Activated naive CD4-positive, alpha-beta T cell treated with anti-CD3 and anti-CD28 coated beads, Interleukin-2, amount 10 ng/mL, durations not matched to agents 7 days and 5 days (primary cell): ENCODE measurements at regions not wholly inside any gene's neighbourhood (a gene's known extent, or its start where the extent isn't known, plus 50 kb on each side); places are given as distances from the start of the nearest gene placed in this dataset.
"Not testable (repeated sequence)": the region's sequence is repeated elsewhere in the genome, so short reads cannot be mapped to it uniquely, and the experiment has no call there.

Experiments used
- CTCF ChIA-PET: fragments of 350-600 bp; sonication (Branson Sonifier 250); formaldehyde crosslinking; loops from one replicate; lab custom pipeline; 2021; ENCODE audit warnings: antibody characterized with exemption; lab: Charles Lee
- DNase-seq: peaks from one replicate; pipeline ENCODE4 v3.0.0-alpha.2; 2020
- H3K27ac Mint-ChIP-seq: one replicate; pipeline ENCODE4 v1.8.0; 2021; ENCODE audit warnings: mild to moderate bottlenecking, moderate library complexity, mixed read lengths
- H3K27me3 Mint-ChIP-seq: one replicate; pipeline ENCODE4 v1.8.0; 2021; ENCODE audit warnings: mild to moderate bottlenecking, mixed read lengths
- H3K36me3 Mint-ChIP-seq: one replicate; pipeline ENCODE4 v1.8.0; 2021; ENCODE audit warnings: mixed read lengths
- H3K4me1 Mint-ChIP-seq: one replicate; pipeline ENCODE4 v1.8.0; 2021; ENCODE audit warnings: mixed read lengths
- H3K4me3 Mint-ChIP-seq: one replicate; pipeline ENCODE4 v1.8.0; 2021; ENCODE audit warnings: mild to moderate bottlenecking, moderate library complexity, mixed read lengths
- H3K9me3 Mint-ChIP-seq: one replicate; pipeline ENCODE4 v1.8.0; 2021; ENCODE audit warnings: mixed read lengths

DNA sequence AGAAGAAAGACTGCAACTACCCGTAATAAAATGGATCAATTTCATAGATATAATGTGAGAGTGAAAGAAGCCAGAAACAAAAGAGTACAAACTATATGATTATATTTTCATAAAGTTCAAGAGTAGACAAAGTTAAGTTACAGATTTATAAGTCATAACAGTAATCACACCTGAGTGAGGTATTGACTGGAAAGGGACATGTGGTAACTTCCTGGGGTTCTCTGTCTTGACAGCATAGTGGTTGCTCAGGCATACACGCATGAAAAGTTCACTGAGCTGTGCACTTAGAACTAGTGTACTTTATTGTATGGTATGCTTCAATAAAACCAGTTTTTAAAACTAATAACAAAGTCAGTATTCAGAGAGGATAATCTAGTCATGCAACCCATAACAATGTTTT, 653.6 kb downstream of the EPM2A start:
- Mint-ChIP-seq H3K36me3 (no peaks in the 10 kb centered on the region), H3K4me3 (no peak overlapping the region), H3K4me1 (no peaks in the 10 kb centered on the region), H3K27ac (no peak overlapping the region), H3K9me3 (no peaks in the 10 kb centered on the region), H3K27me3 (no peaks in the 10 kb centered on the region)
- DNase-seq, result no peak
- CTCF ChIA-PET, result no interaction called here

DNA sequence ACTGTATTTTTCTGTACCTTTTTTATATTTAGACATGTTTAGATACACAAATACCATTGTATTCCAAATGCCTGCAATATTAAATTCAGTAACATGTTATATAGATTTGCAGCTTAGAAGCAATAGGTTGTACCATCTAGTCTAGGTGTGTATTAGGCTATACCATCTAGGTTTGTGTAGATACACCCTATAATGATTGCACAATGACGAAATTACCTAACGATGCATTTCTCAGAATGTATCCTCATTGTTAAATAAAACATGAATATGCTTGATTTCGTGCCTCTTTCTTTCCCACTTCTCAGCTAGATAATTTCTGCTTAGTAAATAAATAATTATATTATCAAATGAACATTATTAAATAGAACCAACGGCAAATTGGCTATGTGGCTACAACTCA, 653.0 kb downstream of the EPM2A start:
- CTCF ChIA-PET, result no interaction called here
- no peak overlapping the region for H3K4me3 Mint-ChIP-seq

DNA sequence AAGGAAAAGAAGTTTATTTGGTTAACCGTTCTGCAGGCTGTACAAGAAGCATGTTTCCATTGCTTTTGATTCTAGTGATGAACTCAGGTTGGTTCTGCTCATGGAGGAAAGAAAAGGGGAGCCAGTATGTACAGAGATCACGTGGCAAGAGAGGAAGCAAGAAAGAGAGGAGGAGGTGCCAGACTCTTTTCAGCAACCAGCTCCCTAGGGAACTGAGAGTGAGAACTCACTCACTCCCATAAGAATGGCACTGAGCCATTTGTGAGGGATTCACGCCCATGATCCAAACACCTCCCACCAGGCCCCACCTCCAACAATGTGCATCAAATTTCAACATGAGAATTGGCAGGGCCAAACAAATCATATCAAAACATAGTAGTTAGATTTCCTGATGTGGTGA, 649.1 kb downstream of the EPM2A start:
- no peak overlapping the region for H3K27ac Mint-ChIP-seq
- no peaks in the 10 kb centered on the region for H3K4me1 Mint-ChIP-seq
- no peak for DNase-seq
- CTCF ChIA-PET, result no interaction called here
- no peaks in the 10 kb centered on the region for H3K36me3 Mint-ChIP-seq
- no peak overlapping the region for H3K4me3 Mint-ChIP-seq
- H3K9me3 Mint-ChIP-seq, result no peaks in the 10 kb centered on the region
- no peaks in the 10 kb centered on the region for H3K27me3 Mint-ChIP-seq

More for the DNA sequence above, 653.0 kb downstream of the EPM2A start:
- Mint-ChIP-seq H3K27ac (no peak overlapping the region), H3K4me1 (no peaks in the 10 kb centered on the region), H3K27me3 (no peaks in the 10 kb centered on the region), H3K9me3 (no peaks in the 10 kb centered on the region), H3K36me3 (no peaks in the 10 kb centered on the region)
- no peak for DNase-seq

DNA sequence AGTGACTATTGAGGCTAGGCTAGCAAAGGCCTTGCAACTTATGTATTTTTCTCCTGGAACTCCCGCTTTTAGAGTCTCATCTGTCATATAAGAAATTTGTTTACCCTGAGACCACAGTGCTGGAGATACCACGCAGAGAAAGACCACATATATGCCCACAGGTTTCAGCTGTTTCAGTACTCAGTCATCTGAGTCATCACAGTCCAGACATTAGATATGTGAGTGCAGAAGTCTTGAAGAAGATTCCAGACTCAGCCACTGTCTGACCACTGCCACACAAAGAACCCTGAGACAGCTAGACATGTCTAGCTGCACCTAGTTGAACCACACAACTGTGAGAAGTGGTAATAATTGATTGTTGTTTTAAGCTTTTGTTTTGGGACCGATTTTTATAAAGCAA, 648.3 kb downstream of the EPM2A start:
- CTCF ChIA-PET, result no interaction called here
- H3K27me3 Mint-ChIP-seq, result no peaks in the 10 kb centered on the region
- H3K4me1 Mint-ChIP-seq, result no peaks in the 10 kb centered on the region
- H3K27ac Mint-ChIP-seq, result no peak overlapping the region
- DNase-seq, result no peak
- H3K9me3 Mint-ChIP-seq, result no peaks in the 10 kb centered on the region
- no peaks in the 10 kb centered on the region for H3K36me3 Mint-ChIP-seq
- no peak overlapping the region for H3K4me3 Mint-ChIP-seq

DNA sequence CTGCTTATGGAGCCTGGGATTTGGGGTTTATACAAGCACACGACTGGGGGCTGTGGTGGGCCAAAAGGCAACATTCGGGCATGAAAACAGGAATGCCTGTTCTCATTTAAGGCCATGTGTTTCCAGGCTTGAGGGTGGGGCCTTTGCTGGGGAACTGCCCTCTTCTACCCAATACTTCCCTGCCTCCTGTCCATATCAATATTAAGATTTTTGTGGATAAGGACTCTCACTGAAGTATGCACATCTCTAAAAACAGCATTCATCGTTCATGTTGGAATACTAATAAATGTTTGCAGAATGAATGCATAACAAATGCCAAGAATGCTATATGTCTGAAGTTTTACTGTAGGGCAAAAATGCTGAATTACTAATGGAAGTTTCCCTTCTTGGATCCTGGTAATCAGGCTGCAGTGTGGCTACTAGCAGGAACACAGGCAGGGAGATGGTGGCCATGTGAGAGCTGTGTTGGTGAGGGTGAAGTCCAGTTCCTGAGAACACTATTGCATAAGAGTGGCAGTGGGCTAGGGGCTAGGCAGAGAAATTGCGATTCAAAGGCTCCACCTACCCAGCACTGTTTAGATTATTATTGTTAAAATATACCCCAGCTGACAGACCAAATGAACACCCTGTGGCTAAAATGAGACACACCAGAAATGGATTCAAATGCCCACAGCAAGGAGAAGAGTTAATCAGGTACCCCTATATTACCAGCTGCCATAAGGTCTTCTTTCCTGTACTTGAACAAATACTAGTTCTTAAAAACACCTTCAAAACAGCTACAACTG, 644.3 kb downstream of the EPM2A start:
- Mint-ChIP-seq H3K4me3 (no peak overlapping the region), H3K9me3 (no peaks in the 10 kb centered on the region), H3K27me3 (no peaks in the 10 kb centered on the region), H3K27ac (no peak overlapping the region), H3K4me1 (no peaks in the 10 kb centered on the region), H3K36me3 (no peaks in the 10 kb centered on the region)
- DNase-seq, result no peak
- CTCF ChIA-PET, result no interaction called here

DNA sequence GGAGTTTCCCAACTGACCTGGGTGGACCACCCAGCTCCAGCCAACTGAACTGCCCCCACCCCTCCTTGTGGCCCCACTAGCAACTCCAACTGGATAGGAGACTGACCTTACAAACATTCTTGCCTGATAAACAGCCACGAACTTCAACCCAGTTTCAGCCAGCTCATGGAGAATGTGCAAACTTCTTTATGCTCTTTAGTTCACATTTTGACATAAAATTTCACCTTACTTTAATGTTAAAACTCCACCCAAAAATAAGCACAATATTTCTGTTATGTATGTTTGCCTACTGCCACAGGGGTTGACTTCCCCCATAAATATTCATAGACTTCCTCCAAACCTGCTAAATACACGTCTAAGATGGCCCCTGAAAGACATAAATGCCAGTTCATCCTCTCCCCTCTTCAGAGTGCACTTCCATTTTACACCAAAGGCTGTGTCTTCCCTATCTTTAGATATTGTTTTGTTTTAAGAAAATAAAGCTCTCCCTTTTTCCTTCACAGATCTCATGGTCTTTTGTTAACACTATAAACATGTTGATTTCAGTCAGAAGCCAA, 643.7 kb downstream of the EPM2A start:
- Mint-ChIP-seq H3K36me3 (no peaks in the 10 kb centered on the region), H3K4me3 (no peak overlapping the region), H3K9me3 (no peaks in the 10 kb centered on the region), H3K27ac (no peak overlapping the region), H3K27me3 (no peaks in the 10 kb centered on the region), H3K4me1 (no peaks in the 10 kb centered on the region)
- DNase-seq, result no peak
- CTCF ChIA-PET, result no interaction called here

DNA sequence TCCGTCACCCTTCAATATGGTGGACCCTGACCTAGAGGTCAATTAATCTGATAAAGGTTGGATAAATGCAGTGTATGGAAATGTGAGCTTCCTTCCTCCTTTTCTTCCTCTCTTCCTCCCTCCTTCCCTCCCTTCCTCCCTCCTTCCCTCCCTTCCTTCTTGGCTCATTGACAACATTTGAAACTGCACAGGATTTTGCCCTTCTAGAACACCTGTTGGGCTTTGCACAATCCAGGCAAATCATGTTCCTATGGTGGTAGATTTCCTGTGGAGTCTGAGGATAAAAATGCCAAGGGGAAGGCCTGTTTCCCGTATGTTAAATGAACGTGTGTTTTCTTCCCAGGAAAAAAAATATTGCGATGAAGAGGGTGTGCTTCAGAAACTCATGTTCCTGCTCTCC, 642.8 kb downstream of the EPM2A start:
- H3K36me3 Mint-ChIP-seq, result no peaks in the 10 kb centered on the region
- no peak overlapping the region for H3K4me3 Mint-ChIP-seq
- CTCF ChIA-PET, result no interaction called here

DNA sequence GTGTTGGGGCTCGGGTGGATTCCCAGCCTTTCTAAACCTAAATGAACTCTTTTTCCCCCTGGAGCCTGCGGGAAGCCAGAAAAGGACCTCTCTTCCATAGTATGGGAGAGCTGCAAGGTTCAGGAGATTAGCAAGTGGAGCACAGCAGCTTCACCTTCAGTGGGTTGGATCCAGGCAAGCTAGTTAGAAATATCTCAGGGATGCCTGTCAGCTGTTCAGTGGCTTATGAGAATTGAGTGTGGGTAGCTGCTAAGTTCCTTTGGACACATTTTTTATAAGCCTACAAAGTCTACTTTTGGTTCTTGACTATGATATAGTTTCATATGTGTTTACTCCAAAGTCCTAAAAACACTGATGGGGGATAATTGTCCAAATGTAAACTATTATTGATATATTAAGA, 642.1 kb downstream of the EPM2A start:
- no peak overlapping the region for H3K4me3 Mint-ChIP-seq
- peaks cover 3% of the 10 kb centered on the region for H3K9me3 Mint-ChIP-seq
- H3K27ac Mint-ChIP-seq, result no peak overlapping the region
- H3K27me3 Mint-ChIP-seq, result no peaks in the 10 kb centered on the region
- CTCF ChIA-PET, result interaction anchor here (0.6 kb wide), 1 partner anchor 19 kb away, joined by 3 read pairs; no protein-coding TSS in a partner anchor
- DNase-seq, result no peak
- H3K4me1 Mint-ChIP-seq, result no peaks in the 10 kb centered on the region
- H3K36me3 Mint-ChIP-seq, result no peaks in the 10 kb centered on the region

More for the DNA sequence above, 642.8 kb downstream of the EPM2A start:
- Mint-ChIP-seq H3K9me3 (no peaks in the 10 kb centered on the region), H3K27ac (no peak overlapping the region), H3K27me3 (no peaks in the 10 kb centered on the region), H3K4me1 (no peaks in the 10 kb centered on the region)
- no peak for DNase-seq

DNA sequence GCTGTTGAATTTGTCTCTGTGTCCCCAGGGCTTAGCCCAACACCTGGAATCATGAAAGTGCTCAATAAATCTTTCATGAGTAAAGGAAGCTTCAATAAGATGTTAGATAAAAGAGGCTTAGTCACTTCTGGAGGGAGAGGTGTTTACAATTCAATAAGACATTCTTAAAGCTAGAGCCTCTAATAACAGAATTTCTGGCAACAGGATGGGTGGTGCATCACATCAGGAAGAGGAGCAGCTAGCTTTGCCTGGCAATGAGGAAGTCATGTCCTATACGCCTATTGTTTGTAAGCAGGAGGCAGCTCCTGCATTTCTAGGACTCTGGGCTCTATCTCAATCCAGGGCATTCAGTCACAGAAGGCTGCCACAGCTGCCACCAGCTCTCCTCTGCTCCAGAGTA, 638.5 kb downstream of the EPM2A start:
- H3K4me3 Mint-ChIP-seq, result no peak overlapping the region
- no peak overlapping the region for H3K27ac Mint-ChIP-seq
- H3K4me1 Mint-ChIP-seq, result no peaks in the 10 kb centered on the region
- no peaks in the 10 kb centered on the region for H3K27me3 Mint-ChIP-seq
- CTCF ChIA-PET, result no interaction called here
- H3K9me3 Mint-ChIP-seq, result peaks cover 3% of the 10 kb centered on the region
- H3K36me3 Mint-ChIP-seq, result no peaks in the 10 kb centered on the region
- DNase-seq, result no peak

DNA sequence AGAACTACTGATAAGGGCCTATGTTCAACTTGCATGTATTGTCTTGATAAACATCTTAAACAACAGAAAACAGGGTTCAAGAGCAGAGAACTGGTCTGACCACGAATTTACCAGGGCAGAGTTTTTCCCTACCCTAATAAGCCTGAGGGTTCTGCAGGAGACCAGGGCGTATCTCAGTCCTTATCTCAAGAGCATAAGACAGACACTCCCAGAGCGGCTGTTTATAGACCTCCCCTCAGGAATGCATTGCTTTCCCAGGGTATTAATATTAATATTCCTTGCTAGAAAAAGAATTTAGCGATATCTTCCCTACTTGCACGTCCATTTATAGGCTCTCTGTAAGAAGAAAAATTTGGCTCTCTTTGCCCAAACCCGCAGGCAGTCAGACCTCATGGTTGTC, 637.2 kb downstream of the EPM2A start:
- H3K27ac Mint-ChIP-seq, H3K9me3 Mint-ChIP-seq, CTCF ChIA-PET, H3K27me3 Mint-ChIP-seq, DNase-seq, H3K4me1 Mint-ChIP-seq, H3K4me3 Mint-ChIP-seq, H3K36me3 Mint-ChIP-seq: not testable (repeated sequence)

DNA sequence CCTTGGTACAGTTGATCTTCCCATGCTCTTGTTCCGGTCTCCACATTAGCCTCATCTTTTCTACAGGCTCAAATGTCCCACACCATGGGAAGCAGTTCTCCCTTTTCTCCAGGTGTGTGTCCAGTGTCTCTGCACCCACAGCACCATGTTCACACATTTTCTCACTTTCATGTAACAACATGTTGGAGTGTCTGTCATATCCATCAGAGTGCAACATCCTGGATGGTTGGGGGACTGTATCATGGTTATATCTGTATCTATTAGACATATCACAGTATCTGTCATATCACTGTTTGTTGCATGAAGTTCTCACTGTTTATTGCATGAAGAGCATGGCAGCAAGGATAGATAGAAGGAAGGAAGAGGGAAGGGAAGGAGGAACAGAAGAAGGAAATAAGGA, 635.6 kb downstream of the EPM2A start:
- CTCF ChIA-PET, result no interaction called here

DNA sequence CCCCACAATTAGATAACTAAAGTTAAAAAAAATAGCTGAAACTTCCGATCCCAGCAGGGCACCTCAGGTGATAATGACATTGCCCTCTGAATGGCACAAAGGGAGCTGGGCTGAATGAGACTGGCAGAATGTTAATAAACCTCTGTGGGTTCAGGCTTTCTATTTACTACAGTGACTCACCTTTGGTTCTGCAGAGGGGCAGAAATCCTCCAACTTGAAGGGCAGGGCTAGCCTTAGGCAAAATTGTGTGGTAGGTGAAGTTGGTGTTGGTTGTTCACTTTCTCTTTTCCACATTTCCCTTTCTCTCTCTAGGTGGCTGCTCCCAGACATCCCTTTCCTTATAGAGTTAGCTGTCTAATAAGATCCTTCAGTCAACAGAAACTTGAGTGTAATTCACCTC, 625.2 kb downstream of the EPM2A start:
- Mint-ChIP-seq H3K27ac (no peak overlapping the region), H3K4me3 (no peak overlapping the region), H3K36me3 (no peaks in the 10 kb centered on the region), H3K27me3 (peaks cover 4% of the 10 kb centered on the region), H3K9me3 (no peaks in the 10 kb centered on the region), H3K4me1 (no peaks in the 10 kb centered on the region)
- no peak for DNase-seq
- CTCF ChIA-PET, result no interaction called here

More for the DNA sequence above, 635.6 kb downstream of the EPM2A start:
- Mint-ChIP-seq H3K4me3 (no peak overlapping the region), H3K36me3 (no peaks in the 10 kb centered on the region), H3K27me3 (no peaks in the 10 kb centered on the region), H3K9me3 (peaks cover 3% of the 10 kb centered on the region), H3K4me1 (no peaks in the 10 kb centered on the region), H3K27ac (no peak overlapping the region)
- no peak for DNase-seq

DNA sequence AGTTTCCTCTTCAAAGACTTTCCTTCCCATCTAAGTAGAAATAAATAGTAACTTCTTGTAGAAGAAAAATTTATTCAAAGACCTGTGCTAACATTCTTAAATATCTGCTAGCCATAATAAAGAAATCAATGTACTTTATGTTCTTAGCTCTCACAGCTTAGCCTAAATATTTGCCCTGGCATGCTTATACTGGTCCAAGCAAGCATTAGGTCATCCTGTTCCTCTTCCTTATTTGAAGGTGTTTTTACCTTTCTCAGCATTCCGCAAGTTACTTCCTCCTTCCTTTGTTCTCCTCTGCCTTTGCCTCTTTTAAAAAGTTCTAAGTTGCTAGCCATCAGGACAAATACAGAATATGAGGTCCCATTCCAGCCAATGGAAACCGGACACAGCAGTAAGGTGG, 623.9 kb downstream of the EPM2A start:
- not testable (repeated sequence) for H3K4me3 Mint-ChIP-seq, H3K9me3 Mint-ChIP-seq, H3K27ac Mint-ChIP-seq, H3K4me1 Mint-ChIP-seq, DNase-seq, H3K36me3 Mint-ChIP-seq, H3K27me3 Mint-ChIP-seq
- CTCF ChIA-PET, result interaction anchor here (0.7 kb wide), 1 partner anchor 18 kb away, joined by 3 read pairs; no protein-coding TSS in a partner anchor

DNA sequence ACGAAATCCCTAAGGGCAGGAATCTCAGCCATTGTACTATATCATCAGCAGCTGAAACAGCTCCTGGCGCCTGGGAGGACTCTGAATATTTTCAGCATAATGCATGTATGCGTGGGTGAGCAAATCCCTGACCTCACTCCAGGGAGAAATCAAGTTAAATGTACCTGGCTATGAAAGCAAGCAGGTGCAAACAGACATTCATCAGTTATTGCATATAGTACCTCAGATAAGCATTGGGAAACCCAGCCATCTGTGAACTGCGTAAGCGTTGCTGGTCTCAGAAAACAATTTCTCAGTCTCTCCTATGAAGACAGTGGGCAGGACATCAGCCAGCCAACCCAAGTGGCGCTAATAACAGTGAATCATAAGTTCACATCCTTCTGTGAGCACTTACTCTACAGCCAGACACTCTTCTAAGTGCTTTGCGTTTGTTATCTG, 622.6 kb downstream of the EPM2A start:
- Mint-ChIP-seq H3K4me1 (no peaks in the 10 kb centered on the region), H3K27me3 (peaks cover 4% of the 10 kb centered on the region), H3K36me3 (no peaks in the 10 kb centered on the region), H3K4me3 (no peak overlapping the region), H3K9me3 (no peaks in the 10 kb centered on the region), H3K27ac (no peak overlapping the region)
- CTCF ChIA-PET, result no interaction called here
- DNase-seq, result no peak

DNA sequence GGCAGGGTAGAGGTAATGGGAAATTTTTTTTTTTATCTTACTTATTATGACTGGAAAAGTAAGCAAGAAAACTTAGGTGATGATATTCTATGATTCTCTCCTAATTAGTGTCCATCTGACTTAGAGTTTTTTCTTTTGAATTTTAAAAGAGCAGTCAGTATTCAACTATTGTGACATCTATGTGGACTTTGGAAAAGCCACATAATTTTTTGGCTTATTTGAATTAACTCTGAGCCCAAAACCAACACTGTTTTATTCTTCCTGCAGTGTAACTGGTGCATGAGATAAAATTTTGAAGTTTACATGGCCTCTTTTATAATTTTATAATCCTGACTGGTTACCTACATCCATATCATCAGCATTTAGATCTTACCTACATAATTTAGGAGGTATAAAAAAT, 619.7 kb downstream of the EPM2A start:
- no peak overlapping the region for H3K27ac Mint-ChIP-seq
- no peak overlapping the region for H3K4me3 Mint-ChIP-seq
- H3K4me1 Mint-ChIP-seq, result no peaks in the 10 kb centered on the region
- H3K36me3 Mint-ChIP-seq, result no peaks in the 10 kb centered on the region
- H3K9me3 Mint-ChIP-seq, result no peaks in the 10 kb centered on the region
- no peak for DNase-seq
- H3K27me3 Mint-ChIP-seq, result peaks cover 4% of the 10 kb centered on the region
- CTCF ChIA-PET, result no interaction called here
